H1 (cell line): ENCODE measurements at regions not wholly inside any gene's neighbourhood (a gene's known extent, or its start where the extent isn't known, plus 50 kb on each side); places are given as distances from the start of the nearest gene placed in this dataset.

ENCODE experiments used
- RNF2 ChIP-seq: fragments of 200-900, 300-1000 bp; sonication (generic); IDR thresholded peaks from 2 replicates; pipeline ENCODE4 v1.7.1; 2016; ENCODE audit warnings: borderline replicate concordance, low read depth, mild to moderate bottlenecking, antibody characterized with exemption, low read length; ENCODE audit not compliant: poor library complexity, severe bottlenecking; ENCODE audit errors: missing control alignments
- SIN3A ChIP-seq, 2 experiments: IDR thresholded peaks in 1 of 2; conservative IDR thresholded peaks in 1 of 2; 2 replicates each; pipeline ENCODE4 v1.6.1; 2011 to 2012; ENCODE audit warnings: low read length in 2 of 2, improper control_type of control experiment in 1 of 2, low read depth in 1 of 2, mild to moderate bottlenecking in 1 of 2
- SIX5 ChIP-seq: IDR thresholded peaks from 2 replicates; pipeline ENCODE4 v1.6.1; 2011; ENCODE audit warnings: mild to moderate bottlenecking, low read depth, low read length
- TAF7 ChIP-seq: optimal IDR thresholded peaks from 2 replicates; pipeline ENCODE3; 2011; ENCODE audit warnings: low read depth, mild to moderate bottlenecking, inconsistent platforms, low read length, moderate library complexity, borderline replicate concordance

- TF ChIP-seq TAF7 (no peak), SIN3A (conservative IDR thresholded peaks at IDR 0.05 in 1 of 2, IDR thresholded peaks at IDR 0.05 in 1 of 2; ENCODE audit: low read depth in 1 of 2, low read length in 2 of 2) (no peak), RNF2 (no peak), SIX5 (no peak)
Observed at GRCh38 chr9:1453636-1454035, 403.5 kb downstream of the DMRT2 start (continued).
